UCSD-AML1 (cell line): ENCODE measurements at regions not wholly inside any gene's neighbourhood (a gene's known extent, or its start where the extent isn't known, plus 50 kb on each side); places are given as distances from the start of the nearest gene placed in this dataset.
"Not testable (repeated sequence)": the region's sequence is repeated elsewhere in the genome, so short reads cannot be mapped to it uniquely, and the experiment has no call there.

Experiments used
- DNase-seq: peaks from one replicate; lab custom pipeline; 2025; ENCODE audit not compliant: unreplicated experiment; lab: John Stamatoyannopoulos, UW

GRCh38 chr17:71494062-71494855, 626.6 kb upstream of the SOX9 start:
- DNase-seq, result no peak

- no peak for DNase-seq
Observed at GRCh38 chr17:71495420-71495819, 625.4 kb upstream of the SOX9 start.

GRCh38 chr17:71496552-71496951, 624.3 kb upstream of the SOX9 start:
- no peak for DNase-seq

GRCh38 chr17:71500761-71501555, 619.9 kb upstream of the SOX9 start:
- DNase-seq, result no peak

GRCh38 chr17:71501711-71502110, 619.1 kb upstream of the SOX9 start:
- DNase-seq, result no peak

GRCh38 chr17:71502443-71502842, 618.4 kb upstream of the SOX9 start:
- DNase-seq, result no peak

GRCh38 chr17:71503710-71504465, 616.9 kb upstream of the SOX9 start:
- no peak for DNase-seq

GRCh38 chr17:71505200-71505599, 615.6 kb upstream of the SOX9 start:
- no peak for DNase-seq

GRCh38 chr17:71505981-71506380, 614.8 kb upstream of the SOX9 start:
- no peak for DNase-seq

- DNase-seq, result no peak
Observed at GRCh38 chr17:71511266-71511995, 609.4 kb upstream of the SOX9 start.

GRCh38 chr17:71513725-71514124, 607.1 kb upstream of the SOX9 start:
- DNase-seq, result not testable (repeated sequence)

- DNase-seq, result no peak
Observed at GRCh38 chr17:71516149-71516548, 604.7 kb upstream of the SOX9 start.

GRCh38 chr17:71519285-71519684, 601.5 kb upstream of the SOX9 start:
- DNase-seq, result no peak

- DNase-seq, result no peak
Observed at GRCh38 chr17:71521724-71522123, 599.1 kb upstream of the SOX9 start.

GRCh38 chr17:71522383-71522782, 598.4 kb upstream of the SOX9 start:
- no peak for DNase-seq

GRCh38 chr17:71527311-71527710, 593.5 kb upstream of the SOX9 start:
- no peak for DNase-seq

- no peak for DNase-seq
Observed at GRCh38 chr17:71528210-71528609, 592.6 kb upstream of the SOX9 start.

- no peak for DNase-seq
Observed at GRCh38 chr17:71530248-71530647, 590.6 kb upstream of the SOX9 start.

- no peak for DNase-seq
Observed at GRCh38 chr17:71535321-71535720, 585.5 kb upstream of the SOX9 start.

GRCh38 chr17:71546419-71546818, 574.4 kb upstream of the SOX9 start:
- DNase-seq, result no peak

- DNase-seq, result no peak
Observed at GRCh38 chr17:71547904-71548303, 572.9 kb upstream of the SOX9 start.
